ENCODE measurements at regions not wholly inside any gene's neighbourhood (a gene's known extent, or its start where the extent isn't known, plus 50 kb on each side); places are given as distances from the start of the nearest gene placed in this dataset.
"Not testable (repeated sequence)": the region's sequence is repeated elsewhere in the genome, so short reads cannot be mapped to it uniquely, and the experiment has no call there.

- intact Hi-C loops (cut with micrococcal nuclease) = no loop called here
- peaks cover 100% of the 10 kb centered on the region for H3K9me3 Mint-ChIP-seq
- H3K36me3 Mint-ChIP-seq (ENCODE audit: low read depth) = no peaks in the 10 kb centered on the region
- H3K27me3 Mint-ChIP-seq = no peaks in the 10 kb centered on the region
- no peak overlapping the region for H3K4me3 Mint-ChIP-seq
- H3K4me1 Mint-ChIP-seq (ENCODE audit: low read depth) = no peaks in the 10 kb centered on the region
- H3K27ac Mint-ChIP-seq = no peak overlapping the region
These were observed 216.8 kb downstream of the FOXD4L6 start for GRCh38 chr9:40911647-40912046.

GRCh38 chr9:40910995-40911394 lies 217.5 kb downstream of the FOXD4L6 start:
- H3K27me3 Mint-ChIP-seq; intact Hi-C loops (cut with micrococcal nuclease); H3K36me3 Mint-ChIP-seq (ENCODE audit: low read depth); H3K27ac Mint-ChIP-seq; H3K4me3 Mint-ChIP-seq; H3K4me1 Mint-ChIP-seq (ENCODE audit: low read depth): not testable (repeated sequence)
- peaks cover 100% of the 10 kb centered on the region for H3K9me3 Mint-ChIP-seq

GRCh38 chr9:40909821-40910220 lies 218.7 kb downstream of the FOXD4L6 start:
- no peaks in the 10 kb centered on the region for H3K27me3 Mint-ChIP-seq
- H3K36me3 Mint-ChIP-seq (ENCODE audit: low read depth) = no peaks in the 10 kb centered on the region
- H3K4me1 Mint-ChIP-seq (ENCODE audit: low read depth) = no peaks in the 10 kb centered on the region
- H3K4me3 Mint-ChIP-seq = no peak overlapping the region
- intact Hi-C loops (cut with micrococcal nuclease) = no loop called here
- H3K9me3 Mint-ChIP-seq = peaks cover 100% of the 10 kb centered on the region
- no peak overlapping the region for H3K27ac Mint-ChIP-seq

GRCh38 chr9:40909111-40909510 lies 219.4 kb downstream of the FOXD4L6 start:
- H3K4me3 Mint-ChIP-seq; intact Hi-C loops (cut with micrococcal nuclease); H3K27ac Mint-ChIP-seq; H3K4me1 Mint-ChIP-seq (ENCODE audit: low read depth); H3K27me3 Mint-ChIP-seq; H3K36me3 Mint-ChIP-seq (ENCODE audit: low read depth): not testable (repeated sequence)
- H3K9me3 Mint-ChIP-seq = peaks cover 100% of the 10 kb centered on the region

- Mint-ChIP-seq H3K36me3 (ENCODE audit: low read depth) (no peaks in the 10 kb centered on the region), H3K27ac (no peak overlapping the region), H3K9me3 (peaks cover 100% of the 10 kb centered on the region), H3K27me3 (no peaks in the 10 kb centered on the region), H3K4me3 (no peak overlapping the region), H3K4me1 (ENCODE audit: low read depth) (no peaks in the 10 kb centered on the region)
- intact Hi-C loops (cut with micrococcal nuclease) = no loop called here
These were observed 220.5 kb downstream of the FOXD4L6 start for GRCh38 chr9:40907657-40908624.

- H3K36me3 Mint-ChIP-seq (ENCODE audit: low read depth); H3K4me3 Mint-ChIP-seq; H3K27me3 Mint-ChIP-seq; intact Hi-C loops (cut with micrococcal nuclease); H3K27ac Mint-ChIP-seq; H3K4me1 Mint-ChIP-seq (ENCODE audit: low read depth): not testable (repeated sequence)
- peaks cover 100% of the 10 kb centered on the region for H3K9me3 Mint-ChIP-seq
These were observed 221.6 kb downstream of the FOXD4L6 start for GRCh38 chr9:40906879-40907278.

DNA sequence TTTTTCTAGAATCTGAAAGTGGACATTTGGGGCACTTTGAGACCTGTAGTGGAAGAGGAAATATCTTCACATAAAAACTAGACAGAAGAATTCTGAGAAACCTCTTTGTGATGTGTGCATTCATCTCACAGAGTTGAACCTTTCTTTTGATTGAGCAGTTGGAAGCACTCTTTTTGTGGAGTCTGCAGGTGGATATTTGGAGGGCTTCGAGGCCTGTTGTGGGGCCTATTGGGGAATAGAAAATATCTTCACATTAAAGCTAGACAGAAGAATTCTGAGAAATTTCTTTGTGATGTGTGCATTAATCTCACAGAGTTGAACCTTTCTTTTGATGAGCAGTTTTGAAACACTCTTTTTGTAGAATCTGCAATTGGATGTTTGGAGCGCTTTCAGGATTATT lies 236.2 kb downstream of the FOXD4L6 start:
- peaks cover 95% of the 10 kb centered on the region for H3K9me3 Mint-ChIP-seq
- H3K27me3 Mint-ChIP-seq; H3K4me1 Mint-ChIP-seq (ENCODE audit: low read depth); H3K27ac Mint-ChIP-seq; intact Hi-C loops (cut with micrococcal nuclease); H3K4me3 Mint-ChIP-seq; H3K36me3 Mint-ChIP-seq (ENCODE audit: low read depth): not testable (repeated sequence)

- H3K4me3 Mint-ChIP-seq; H3K27ac Mint-ChIP-seq; intact Hi-C loops (cut with micrococcal nuclease); H3K36me3 Mint-ChIP-seq (ENCODE audit: low read depth); H3K4me1 Mint-ChIP-seq (ENCODE audit: low read depth); H3K27me3 Mint-ChIP-seq: not testable (repeated sequence)
- peaks cover 94% of the 10 kb centered on the region for H3K9me3 Mint-ChIP-seq
These were observed 242.6 kb downstream of the FOXD4L6 start for GRCh38 chr9:40885858-40886257.

- intact Hi-C loops (cut with micrococcal nuclease); H3K4me1 Mint-ChIP-seq (ENCODE audit: low read depth); H3K36me3 Mint-ChIP-seq (ENCODE audit: low read depth); H3K4me3 Mint-ChIP-seq; H3K27me3 Mint-ChIP-seq; H3K27ac Mint-ChIP-seq: not testable (repeated sequence)
- H3K9me3 Mint-ChIP-seq = peaks cover 94% of the 10 kb centered on the region
These were observed 243.5 kb downstream of the FOXD4L6 start for GRCh38 chr9:40884902-40885490.

- intact Hi-C loops (cut with micrococcal nuclease) = no loop called here
- H3K27me3 Mint-ChIP-seq = no peaks in the 10 kb centered on the region
- no peak overlapping the region for H3K27ac Mint-ChIP-seq
- no peaks in the 10 kb centered on the region for H3K36me3 Mint-ChIP-seq (ENCODE audit: low read depth)
- no peaks in the 10 kb centered on the region for H3K4me1 Mint-ChIP-seq (ENCODE audit: low read depth)
- no peak overlapping the region for H3K4me3 Mint-ChIP-seq
- peaks cover 94% of the 10 kb centered on the region for H3K9me3 Mint-ChIP-seq
These were observed 244.2 kb downstream of the FOXD4L6 start for GRCh38 chr9:40884072-40884901.

- peaks cover 99% of the 10 kb centered on the region for H3K9me3 Mint-ChIP-seq
- H3K36me3 Mint-ChIP-seq (ENCODE audit: low read depth); H3K27me3 Mint-ChIP-seq; H3K4me3 Mint-ChIP-seq; H3K4me1 Mint-ChIP-seq (ENCODE audit: low read depth); H3K27ac Mint-ChIP-seq; intact Hi-C loops (cut with micrococcal nuclease): not testable (repeated sequence)
These were observed 244.9 kb downstream of the FOXD4L6 start for GRCh38 chr9:40883423-40884071.

GRCh38 chr9:40873753-40874295 lies 254.7 kb downstream of the FOXD4L6 start:
- H3K4me1 Mint-ChIP-seq (ENCODE audit: low read depth); intact Hi-C loops (cut with micrococcal nuclease); H3K36me3 Mint-ChIP-seq (ENCODE audit: low read depth); H3K27me3 Mint-ChIP-seq; H3K27ac Mint-ChIP-seq; H3K4me3 Mint-ChIP-seq: not testable (repeated sequence)
- H3K9me3 Mint-ChIP-seq = peaks cover 92% of the 10 kb centered on the region

- H3K27ac Mint-ChIP-seq; H3K4me1 Mint-ChIP-seq (ENCODE audit: low read depth); H3K36me3 Mint-ChIP-seq (ENCODE audit: low read depth); H3K27me3 Mint-ChIP-seq; intact Hi-C loops (cut with micrococcal nuclease); H3K4me3 Mint-ChIP-seq: not testable (repeated sequence)
- peaks cover 61% of the 10 kb centered on the region for H3K9me3 Mint-ChIP-seq
These were observed 260.0 kb downstream of the FOXD4L6 start for GRCh38 chr9:40868437-40868836.

Data from dendritic cell treated with granulocyte-macrophage colony-stimulating factor and Interleukin-4, amounts not matched to agents 40 ng/mL and 50 ng/mL, for 4 days (primary cell).